Naive thymus-derived CD8-positive, alpha-beta T cell (primary cell): ENCODE measurements at regions not wholly inside any gene's neighbourhood (a gene's known extent, or its start where the extent isn't known, plus 50 kb on each side); places are given as distances from the start of the nearest gene placed in this dataset.
"Not testable (repeated sequence)": the region's sequence is repeated elsewhere in the genome, so short reads cannot be mapped to it uniquely, and the experiment has no call there.

Source experiments
- ATAC-seq, 2 donors: fragments of 150-1000 bp; cut with Tn5 transposase in 1 of 2; sonication (Bioruptor Pico), chemical (Tn5 transposase) in 1 of 2; 1 replicate in 1 of 2; 2 replicates in 1 of 2; pipeline ENCODE4 v1.10.0; 2021; ENCODE audit warnings: mild to moderate bottlenecking in 2 of 2, moderate library complexity in 2 of 2
- POLR2A ChIA-PET: fragments of 350-600 bp; sonication (Branson Sonifier 250); formaldehyde crosslinking; loops from one replicate; lab custom pipeline; 2021; ENCODE audit warnings: antibody characterized with exemption; lab: Charles Lee
- DNase-seq, 10 donors: peaks; one replicate each; pipeline versions ENCODE4 v3.0.0 to v3.0.0-alpha.2; 2020 to 2022
- H3K27ac Mint-ChIP-seq, 10 donors: one replicate each; pipeline ENCODE4 v1.8.0; 2020 to 2022; ENCODE audit warnings: mild to moderate bottlenecking in 10 of 10, mixed read lengths in 10 of 10, moderate library complexity in 4 of 10, inconsistent platforms in 1 of 10
- H3K27me3 Mint-ChIP-seq, 5 donors: one replicate each; pipeline ENCODE4 v1.8.0; 2021 to 2022; ENCODE audit warnings: mixed read lengths in 5 of 5
- H3K36me3 Mint-ChIP-seq, 3 donors: one replicate each; pipeline ENCODE4 v1.8.0; 2020 to 2022; ENCODE audit warnings: mixed read lengths in 3 of 3, mild to moderate bottlenecking in 2 of 3, inconsistent platforms in 1 of 3
- H3K4me1 Mint-ChIP-seq, 4 donors: one replicate each; pipeline ENCODE4 v1.8.0; 2021 to 2022; ENCODE audit warnings: mixed read lengths in 4 of 4
- H3K4me3 Mint-ChIP-seq, 10 donors: one replicate each; pipeline ENCODE4 v1.8.0; 2020 to 2022; ENCODE audit warnings: mild to moderate bottlenecking in 10 of 10, mixed read lengths in 10 of 10, moderate library complexity in 6 of 10, inconsistent platforms in 1 of 10
- H3K9me3 Mint-ChIP-seq, 9 donors: one replicate each; pipeline ENCODE4 v1.8.0; 2020 to 2022; ENCODE audit warnings: mixed read lengths in 9 of 9, mild to moderate bottlenecking in 3 of 9, inconsistent platforms in 1 of 9, moderate library complexity in 1 of 9

GRCh38 chr2:187996630-187997029 is 295.0 kb upstream of the GULP1 start:
- H3K27ac Mint-ChIP-seq = no peak overlapping the region
- H3K9me3 Mint-ChIP-seq = peaks cover 0 to 2% (median 0%) of the 10 kb centered on the region in 9 donors
- no peaks in the 10 kb centered on the region for H3K36me3 Mint-ChIP-seq
- no peak for ATAC-seq
- H3K4me3 Mint-ChIP-seq = no peak overlapping the region
- peaks cover 2 to 16% (median 12%) of the 10 kb centered on the region in 5 donors for H3K27me3 Mint-ChIP-seq
- no peak for DNase-seq
- POLR2A ChIA-PET = no interaction called here
- peaks cover 0 to 17% (median 0%) of the 10 kb centered on the region in 4 donors for H3K4me1 Mint-ChIP-seq

- Mint-ChIP-seq H3K4me1 (peaks cover 0 to under 1% (median 0%) of the 10 kb centered on the region in 4 donors), H3K36me3 (no peaks in the 10 kb centered on the region), H3K27ac (no peak overlapping the region), H3K27me3 (peaks cover 0 to 14% (median 9%) of the 10 kb centered on the region in 5 donors), H3K9me3 (peaks cover 0 to 2% (median 0%) of the 10 kb centered on the region in 9 donors), H3K4me3 (no peak overlapping the region)
- POLR2A ChIA-PET = no interaction called here
- DNase-seq (no peak), ATAC-seq (no peak)
Observed at GRCh38 chr2:188000189-188000588, 291.5 kb upstream of the GULP1 start.

GRCh38 chr2:188003800-188004199 is 287.9 kb upstream of the GULP1 start:
- H3K4me1 Mint-ChIP-seq = no peaks in the 10 kb centered on the region
- H3K36me3 Mint-ChIP-seq = no peaks in the 10 kb centered on the region
- H3K4me3 Mint-ChIP-seq = no peak overlapping the region
- H3K9me3 Mint-ChIP-seq = peaks cover 0 to 2% (median 0%) of the 10 kb centered on the region in 9 donors
- H3K27ac Mint-ChIP-seq = no peak overlapping the region
- ATAC-seq (no peak), DNase-seq (no peak)
- peaks cover 0 to 3% (median 0%) of the 10 kb centered on the region in 5 donors for H3K27me3 Mint-ChIP-seq
- POLR2A ChIA-PET = no interaction called here

- POLR2A ChIA-PET = no interaction called here
- no peak for DNase-seq
- H3K27ac Mint-ChIP-seq = no peak overlapping the region
- no peak overlapping the region for H3K4me3 Mint-ChIP-seq
- H3K36me3 Mint-ChIP-seq = no peaks in the 10 kb centered on the region
- peaks cover 0 to 3% (median 0%) of the 10 kb centered on the region in 9 donors for H3K9me3 Mint-ChIP-seq
- no peaks in the 10 kb centered on the region for H3K4me1 Mint-ChIP-seq
- ATAC-seq = no peak
- H3K27me3 Mint-ChIP-seq = peaks cover 0 to 13% (median under 1%) of the 10 kb centered on the region in 5 donors
Observed at GRCh38 chr2:188013767-188014166, 277.9 kb upstream of the GULP1 start.

GRCh38 chr2:188016917-188017316 is 274.8 kb upstream of the GULP1 start:
- Mint-ChIP-seq H3K27me3 (peaks cover 0 to 16% (median 3%) of the 10 kb centered on the region in 5 donors), H3K9me3 (peaks cover 0 to 6% (median 2%) of the 10 kb centered on the region in 9 donors), H3K4me3 (no peak overlapping the region), H3K4me1 (no peaks in the 10 kb centered on the region), H3K36me3 (peaks cover 0 to 2% (median 0%) of the 10 kb centered on the region in 3 donors), H3K27ac (no peak overlapping the region)
- DNase-seq (no peak), ATAC-seq (no peak)
- POLR2A ChIA-PET = no interaction called here

GRCh38 chr2:188022389-188022788 is 269.3 kb upstream of the GULP1 start:
- Mint-ChIP-seq H3K27me3 (peaks cover 0 to 6% (median 0%) of the 10 kb centered on the region in 5 donors), H3K4me3 (no peak overlapping the region), H3K27ac (no peak overlapping the region), H3K9me3 (peaks cover 0 to 6% (median 2%) of the 10 kb centered on the region in 9 donors), H3K4me1 (peaks cover 0 to 2% (median 0%) of the 10 kb centered on the region in 4 donors), H3K36me3 (peaks cover 0 to 2% (median 0%) of the 10 kb centered on the region in 3 donors)
- POLR2A ChIA-PET = no interaction called here
- DNase-seq = no peak
- no peak for ATAC-seq

- DNase-seq = no peak
- H3K27me3 Mint-ChIP-seq = peaks cover 0 to 6% (median 0%) of the 10 kb centered on the region in 5 donors
- H3K27ac Mint-ChIP-seq = no peak overlapping the region
- no peak for ATAC-seq
- POLR2A ChIA-PET = no interaction called here
- H3K4me1 Mint-ChIP-seq = peaks cover 0 to 2% (median 0%) of the 10 kb centered on the region in 4 donors
- peaks cover 0 to 2% (median 0%) of the 10 kb centered on the region in 3 donors for H3K36me3 Mint-ChIP-seq
- peaks cover 0 to 6% (median 2%) of the 10 kb centered on the region in 9 donors for H3K9me3 Mint-ChIP-seq
- no peak overlapping the region for H3K4me3 Mint-ChIP-seq
Observed at GRCh38 chr2:188023035-188023434, 268.6 kb upstream of the GULP1 start.

- H3K9me3 Mint-ChIP-seq = no peaks in the 10 kb centered on the region
- POLR2A ChIA-PET = no interaction called here
- DNase-seq (no peak), ATAC-seq (no peak)
- H3K4me3 Mint-ChIP-seq = no peak overlapping the region
- H3K27me3 Mint-ChIP-seq = no peaks in the 10 kb centered on the region
- no peaks in the 10 kb centered on the region for H3K36me3 Mint-ChIP-seq
- no peak overlapping the region for H3K27ac Mint-ChIP-seq
- H3K4me1 Mint-ChIP-seq = peaks cover 0 to 2% (median 0%) of the 10 kb centered on the region in 4 donors
Observed at GRCh38 chr2:188024811-188025210, 266.9 kb upstream of the GULP1 start.

- Mint-ChIP-seq H3K36me3 (no peaks in the 10 kb centered on the region), H3K27ac (no peak overlapping the region), H3K4me3 (no peak overlapping the region), H3K27me3 (peaks cover 0 to 5% (median under 1%) of the 10 kb centered on the region in 5 donors), H3K9me3 (no peaks in the 10 kb centered on the region), H3K4me1 (no peaks in the 10 kb centered on the region)
- no peak for DNase-seq
- ATAC-seq = no peak
- POLR2A ChIA-PET = no interaction called here
Observed at GRCh38 chr2:188028739-188029138, 262.9 kb upstream of the GULP1 start.

GRCh38 chr2:188032306-188032705 is 259.4 kb upstream of the GULP1 start:
- H3K27me3 Mint-ChIP-seq = peaks cover 0 to 5% (median 4%) of the 10 kb centered on the region in 5 donors
- no peaks in the 10 kb centered on the region for H3K4me1 Mint-ChIP-seq
- peaks cover 0 to 1% (median 0%) of the 10 kb centered on the region in 9 donors for H3K9me3 Mint-ChIP-seq
- no peak overlapping the region for H3K27ac Mint-ChIP-seq
- peaks cover 0 to 2% (median 0%) of the 10 kb centered on the region in 3 donors for H3K36me3 Mint-ChIP-seq
- no peak overlapping the region for H3K4me3 Mint-ChIP-seq
- no peak for ATAC-seq
- DNase-seq = no peak
- POLR2A ChIA-PET = no interaction called here

- POLR2A ChIA-PET = no interaction called here
- no peaks in the 10 kb centered on the region for H3K4me1 Mint-ChIP-seq
- peaks cover 0 to 1% (median 0%) of the 10 kb centered on the region in 9 donors for H3K9me3 Mint-ChIP-seq
- DNase-seq (no peak), ATAC-seq (no peak)
- no peak overlapping the region for H3K4me3 Mint-ChIP-seq
- H3K27ac Mint-ChIP-seq = no peak overlapping the region
- peaks cover 0 to 5% (median 4%) of the 10 kb centered on the region in 5 donors for H3K27me3 Mint-ChIP-seq
- H3K36me3 Mint-ChIP-seq = peaks cover 0 to 2% (median 0%) of the 10 kb centered on the region in 3 donors
Observed at GRCh38 chr2:188032786-188033185, 258.9 kb upstream of the GULP1 start.

- DNase-seq, H3K27ac Mint-ChIP-seq, H3K4me1 Mint-ChIP-seq, ATAC-seq, H3K27me3 Mint-ChIP-seq, H3K9me3 Mint-ChIP-seq, H3K36me3 Mint-ChIP-seq, POLR2A ChIA-PET, H3K4me3 Mint-ChIP-seq: not testable (repeated sequence)
Observed at GRCh38 chr2:188033240-188033639, 258.4 kb upstream of the GULP1 start.

- not testable (repeated sequence) for H3K36me3 Mint-ChIP-seq, ATAC-seq, H3K9me3 Mint-ChIP-seq
Observed at GRCh38 chr2:188034102-188034501, 257.6 kb upstream of the GULP1 start.

GRCh38 chr2:188035377-188035776 is 256.3 kb upstream of the GULP1 start:
- H3K4me3 Mint-ChIP-seq, H3K9me3 Mint-ChIP-seq, ATAC-seq, H3K27ac Mint-ChIP-seq, POLR2A ChIA-PET, H3K27me3 Mint-ChIP-seq, H3K36me3 Mint-ChIP-seq, DNase-seq, H3K4me1 Mint-ChIP-seq: not testable (repeated sequence)

More at GRCh38 chr2:188034102-188034501, 257.6 kb upstream of the GULP1 start:
- DNase-seq, H3K27me3 Mint-ChIP-seq, H3K4me1 Mint-ChIP-seq, H3K27ac Mint-ChIP-seq, H3K4me3 Mint-ChIP-seq, POLR2A ChIA-PET: not testable (repeated sequence)
